Fibroblast of skin of left quadriceps (primary cell): ENCODE measurements at regions not wholly inside any gene's neighbourhood (a gene's known extent, or its start where the extent isn't known, plus 50 kb on each side); places are given as distances from the start of the nearest gene placed in this dataset.
"Not testable (repeated sequence)": the region's sequence is repeated elsewhere in the genome, so short reads cannot be mapped to it uniquely, and the experiment has no call there.

Source experiments
- DNase-seq, 2 experiments: peaks; one replicate each; pipeline ENCODE4 v3.0.0-alpha.2; 2013; ENCODE audit warnings: low read depth in 2 of 2

- DNase-seq: peak in 1 of 2 experiments; percentile 13
Measured at GRCh38 chr5:156186760-156187159, 140.2 kb upstream of the SGCD start.

GRCh38 chr5:156188016-156188415, 138.9 kb upstream of the SGCD start:
- no peak for DNase-seq

- DNase-seq: no peak
Measured at GRCh38 chr5:156189628-156190027, 137.3 kb upstream of the SGCD start.

- no peak for DNase-seq
Measured at GRCh38 chr5:156191547-156191946, 135.4 kb upstream of the SGCD start.

- no peak for DNase-seq
Measured at GRCh38 chr5:156197042-156197635, 129.8 kb upstream of the SGCD start.

- DNase-seq: no peak
Measured at GRCh38 chr5:156199045-156199444, 127.9 kb upstream of the SGCD start.

- no peak for DNase-seq
Measured at GRCh38 chr5:156200938-156201787, 125.8 kb upstream of the SGCD start.

- DNase-seq: peak; percentile 71 to 74
Measured at GRCh38 chr5:156201788-156202403, 125.1 kb upstream of the SGCD start.

GRCh38 chr5:156208271-156208670, 118.7 kb upstream of the SGCD start:
- DNase-seq: no peak

- DNase-seq: no peak
Measured at GRCh38 chr5:156218367-156219158, 108.4 kb upstream of the SGCD start.

- no peak for DNase-seq
Measured at GRCh38 chr5:156219483-156220005, 107.4 kb upstream of the SGCD start.

GRCh38 chr5:156221816-156222215, 105.1 kb upstream of the SGCD start:
- no peak for DNase-seq

GRCh38 chr5:156223547-156223946, 103.4 kb upstream of the SGCD start:
- DNase-seq: no peak

GRCh38 chr5:156226485-156226884, 100.5 kb upstream of the SGCD start:
- DNase-seq: not testable (repeated sequence)

GRCh38 chr5:156230887-156231286, 96.1 kb upstream of the SGCD start:
- no peak for DNase-seq

GRCh38 chr5:156232251-156232869, 94.6 kb upstream of the SGCD start:
- no peak for DNase-seq

GRCh38 chr5:156237361-156237760, 89.6 kb upstream of the SGCD start:
- no peak for DNase-seq

- DNase-seq: no peak
Measured at GRCh38 chr5:156239800-156240199, 87.2 kb upstream of the SGCD start.

GRCh38 chr5:156240414-156240813, 86.5 kb upstream of the SGCD start:
- no peak for DNase-seq

GRCh38 chr5:156241266-156241665, 85.7 kb upstream of the SGCD start:
- peak; percentile 16 to 25 for DNase-seq

- DNase-seq: no peak
Measured at GRCh38 chr5:156245895-156246294, 81.1 kb upstream of the SGCD start.
